VCaP (cell line): ENCODE measurements at regions not wholly inside any gene's neighbourhood (a gene's known extent, or its start where the extent isn't known, plus 50 kb on each side); places are given as distances from the start of the nearest gene placed in this dataset.

Experiments
- H3K27ac ChIP-seq: fragments of 450-650 bp; 2 replicates; pipeline ENCODE4 v1.5.1; 2017
- CTCF ChIP-seq: fragments of 450-650 bp; conservative IDR thresholded peaks from 2 replicates; pipeline ENCODE4 v1.5.1; 2017; ENCODE audit warnings: mild to moderate bottlenecking, moderate library complexity

GRCh38 chr9:1236061-1236460 is 185.9 kb downstream of the DMRT2 start:
- H3K27ac ChIP-seq, result no peak overlapping the region
- TF ChIP-seq CTCF, result no peak

GRCh38 chr9:1238407-1238806 is 188.2 kb downstream of the DMRT2 start:
- no peak for TF ChIP-seq CTCF
- no peak overlapping the region for H3K27ac ChIP-seq

- H3K27ac ChIP-seq, result no peak overlapping the region
- TF ChIP-seq CTCF, result no peak
These were observed 198.6 kb downstream of the DMRT2 start for GRCh38 chr9:1248743-1249142.

- H3K27ac ChIP-seq, result no peak overlapping the region
- no peak for TF ChIP-seq CTCF
These were observed 203.2 kb downstream of the DMRT2 start for GRCh38 chr9:1253064-1253979.

DNA sequence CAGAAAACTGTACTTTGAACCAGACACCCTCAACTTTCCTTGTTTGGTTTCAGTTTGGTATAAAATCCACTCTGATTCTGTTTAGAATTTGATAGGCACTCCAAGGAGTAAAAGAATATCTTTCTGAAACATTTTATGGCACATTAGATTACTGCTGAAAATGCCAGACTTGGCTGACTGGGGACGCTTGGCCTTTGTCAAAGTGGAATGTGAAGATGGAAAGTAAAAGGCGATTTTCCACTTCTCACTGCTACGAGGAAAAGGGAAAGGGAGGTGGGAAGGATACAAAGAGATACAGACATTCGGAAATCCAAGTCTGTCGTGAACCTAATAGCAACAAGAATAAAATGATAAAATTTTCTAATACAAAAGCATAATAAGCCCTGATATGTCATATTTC is 203.9 kb downstream of the DMRT2 start:
- TF ChIP-seq CTCF, result no peak
- H3K27ac ChIP-seq, result no peak overlapping the region

DNA sequence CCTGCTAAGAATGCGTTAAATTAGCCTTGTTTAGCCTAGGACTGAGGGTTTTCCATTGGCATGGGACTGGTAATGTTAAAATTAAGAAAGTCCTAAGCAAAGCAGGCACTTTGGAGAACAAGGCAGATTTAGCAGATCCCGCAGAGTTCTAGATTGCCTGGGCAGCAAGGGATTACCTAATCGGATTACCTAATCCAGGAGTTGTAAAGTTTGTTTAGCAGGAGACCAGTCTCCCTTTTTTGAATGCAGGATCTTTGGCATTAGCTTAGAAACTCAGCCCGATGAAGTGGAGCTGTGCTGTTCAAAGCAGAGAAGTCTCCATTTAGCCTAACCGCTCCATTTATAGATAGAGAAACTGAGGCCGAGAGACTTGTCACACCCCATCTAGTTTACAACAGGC is 206.0 kb downstream of the DMRT2 start:
- no peak overlapping the region for H3K27ac ChIP-seq
- no peak for TF ChIP-seq CTCF

DNA sequence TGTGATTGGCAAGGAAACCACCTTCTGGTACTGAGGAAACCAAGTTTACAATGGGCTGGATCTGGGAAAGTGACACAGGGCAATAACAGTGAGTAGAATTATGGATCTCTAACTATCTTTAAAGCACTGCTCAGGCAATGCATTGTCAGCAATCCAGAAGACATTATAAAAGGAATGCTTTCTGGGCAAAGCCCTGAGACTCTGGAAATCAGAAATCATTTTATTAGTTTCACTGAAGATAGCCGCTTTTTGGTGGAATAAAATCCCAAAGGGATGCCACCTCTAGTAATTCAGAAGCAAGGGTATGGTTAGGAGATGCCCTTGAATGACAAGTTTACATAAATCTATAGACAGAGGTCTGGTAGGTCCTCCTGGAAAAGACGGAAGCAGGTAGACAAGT is 211.1 kb downstream of the DMRT2 start:
- H3K27ac ChIP-seq, result no peak overlapping the region
- TF ChIP-seq CTCF, result no peak
